KMS-11 (cell line): ENCODE measurements at regions not wholly inside any gene's neighbourhood (a gene's known extent, or its start where the extent isn't known, plus 50 kb on each side); places are given as distances from the start of the nearest gene placed in this dataset.

ENCODE experiments used
- H2AFZ ChIP-seq: fragments of 200-600 bp; sonication (generic); 2 replicates; pipeline ENCODE4 v1.6.1; 2016; ENCODE audit warnings: antibody characterized with exemption, mixed run types, low read depth
- H3K27ac ChIP-seq: fragments of 200-600 bp; sonication (generic); 2 replicates; pipeline ENCODE4 v1.6.1; 2016; ENCODE audit warnings: mild to moderate bottlenecking, mixed run types
- H3K27me3 ChIP-seq: fragments of 200-600 bp; sonication (generic); 2 replicates; pipeline ENCODE4 v1.6.1; 2017; ENCODE audit warnings: mild to moderate bottlenecking, low read depth, mixed run types, moderate library complexity; ENCODE audit not compliant: insufficient read depth
- H3K36me3 ChIP-seq: fragments of 200-600 bp; sonication (generic); 2 replicates; pipeline ENCODE4 v1.6.1; 2017; ENCODE audit warnings: mild to moderate bottlenecking, mixed run types; ENCODE audit not compliant: insufficient read depth
- H3K4me1 ChIP-seq: fragments of 200-600 bp; sonication (generic); 2 replicates; pipeline ENCODE4 v1.6.1; 2016; ENCODE audit warnings: mild to moderate bottlenecking, low read depth, mixed run types; ENCODE audit not compliant: poor library complexity, severe bottlenecking
- H3K4me2 ChIP-seq: fragments of 200-600 bp; sonication (generic); 2 replicates; pipeline ENCODE4 v1.7.0; 2016; ENCODE audit warnings: mild to moderate bottlenecking, mixed run types
- H3K4me3 ChIP-seq: fragments of 200-600 bp; sonication (generic); IDR thresholded peaks from 2 replicates; pipeline ENCODE4 v1.6.1; 2017; ENCODE audit warnings: low read depth, low read length, mixed read lengths; ENCODE audit not compliant: insufficient read depth
- H3K79me2 ChIP-seq: fragments of 200-600 bp; sonication (generic); 2 replicates; pipeline ENCODE4 v1.6.1; 2016; ENCODE audit warnings: low read depth, mixed run types; ENCODE audit not compliant: insufficient read depth
- H3K9ac ChIP-seq: fragments of 200-600 bp; sonication (generic); 2 replicates; pipeline ENCODE4 v1.6.1; 2016; ENCODE audit warnings: mild to moderate bottlenecking, mixed run types
- H4K20me1 ChIP-seq: fragments of 200-600 bp; sonication (generic); 2 replicates; pipeline ENCODE4 v1.6.1; 2016; ENCODE audit warnings: mild to moderate bottlenecking, mixed run types; ENCODE audit not compliant: insufficient read depth
- TF ChIP-seq, protein P1 (sequence below): fragments of 200-600 bp; sonication (generic); conservative IDR thresholded peaks from 2 replicates; pipeline ENCODE4 v1.6.1; 2017; ENCODE audit warnings: low read depth, mild to moderate bottlenecking, antibody characterized with exemption, low read length, moderate library complexity, mixed read lengths

DNA sequence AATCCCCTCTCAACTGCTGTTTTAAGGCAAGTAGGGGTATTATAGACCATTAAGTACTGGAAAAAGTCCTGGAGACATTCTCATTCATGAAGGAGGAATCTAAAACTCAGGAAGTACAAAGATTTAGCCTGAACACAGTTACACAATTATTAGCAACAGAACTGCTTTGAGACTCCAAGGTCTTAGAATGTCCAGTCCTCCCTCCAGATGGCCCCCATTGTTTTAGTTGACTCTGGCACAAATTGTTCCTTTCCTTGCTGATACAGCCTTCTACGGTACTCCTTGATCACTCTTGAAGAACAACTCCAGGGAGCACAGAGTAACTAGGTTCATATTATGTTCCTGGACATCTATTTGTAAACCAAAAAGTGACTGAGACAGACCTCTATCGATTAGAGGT, 210.1 kb upstream of the RND3 start:
- H3K79me2 ChIP-seq: no peaks in the 10 kb centered on the region
- no peak overlapping the region for H3K9ac ChIP-seq
- TF ChIP-seq, protein P1, sequence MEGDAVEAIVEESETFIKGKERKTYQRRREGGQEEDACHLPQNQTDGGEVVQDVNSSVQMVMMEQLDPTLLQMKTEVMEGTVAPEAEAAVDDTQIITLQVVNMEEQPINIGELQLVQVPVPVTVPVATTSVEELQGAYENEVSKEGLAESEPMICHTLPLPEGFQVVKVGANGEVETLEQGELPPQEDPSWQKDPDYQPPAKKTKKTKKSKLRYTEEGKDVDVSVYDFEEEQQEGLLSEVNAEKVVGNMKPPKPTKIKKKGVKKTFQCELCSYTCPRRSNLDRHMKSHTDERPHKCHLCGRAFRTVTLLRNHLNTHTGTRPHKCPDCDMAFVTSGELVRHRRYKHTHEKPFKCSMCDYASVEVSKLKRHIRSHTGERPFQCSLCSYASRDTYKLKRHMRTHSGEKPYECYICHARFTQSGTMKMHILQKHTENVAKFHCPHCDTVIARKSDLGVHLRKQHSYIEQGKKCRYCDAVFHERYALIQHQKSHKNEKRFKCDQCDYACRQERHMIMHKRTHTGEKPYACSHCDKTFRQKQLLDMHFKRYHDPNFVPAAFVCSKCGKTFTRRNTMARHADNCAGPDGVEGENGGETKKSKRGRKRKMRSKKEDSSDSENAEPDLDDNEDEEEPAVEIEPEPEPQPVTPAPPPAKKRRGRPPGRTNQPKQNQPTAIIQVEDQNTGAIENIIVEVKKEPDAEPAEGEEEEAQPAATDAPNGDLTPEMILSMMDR: no peak
- no peaks in the 10 kb centered on the region for H3K4me1 ChIP-seq
- no peak overlapping the region for H2AFZ ChIP-seq
- H3K36me3 ChIP-seq: no peaks in the 10 kb centered on the region
- no peak overlapping the region for H3K4me3 ChIP-seq
- no peak overlapping the region for H3K4me2 ChIP-seq
- H4K20me1 ChIP-seq: no peaks in the 10 kb centered on the region
- no peaks in the 10 kb centered on the region for H3K27me3 ChIP-seq
- no peak overlapping the region for H3K27ac ChIP-seq

- Histone ChIP-seq H4K20me1 (no peaks in the 10 kb centered on the region), H3K9ac (no peak overlapping the region), H3K27ac (no peak overlapping the region), H2AFZ (no peak overlapping the region), H3K27me3 (no peaks in the 10 kb centered on the region), H3K4me3 (no peak overlapping the region), H3K4me2 (no peak overlapping the region), H3K79me2 (no peaks in the 10 kb centered on the region), H3K4me1 (no peaks in the 10 kb centered on the region), H3K36me3 (no peaks in the 10 kb centered on the region)
- TF ChIP-seq, protein P1: no peak
These were observed 208.1 kb upstream of the RND3 start for GRCh38 chr2:150695451-150696135.

GRCh38 chr2:150693556-150693955, 206.1 kb upstream of the RND3 start:
- Histone ChIP-seq H3K36me3 (no peaks in the 10 kb centered on the region), H4K20me1 (no peaks in the 10 kb centered on the region), H3K4me2 (no peak overlapping the region), H2AFZ (no peak overlapping the region), H3K27ac (no peak overlapping the region), H3K4me3 (no peak overlapping the region), H3K9ac (no peak overlapping the region), H3K4me1 (no peaks in the 10 kb centered on the region), H3K79me2 (no peaks in the 10 kb centered on the region), H3K27me3 (no peaks in the 10 kb centered on the region)
- TF ChIP-seq, protein P1: no peak

- Histone ChIP-seq H3K36me3 (no peaks in the 10 kb centered on the region), H4K20me1 (no peaks in the 10 kb centered on the region), H3K4me3 (no peak overlapping the region), H3K4me1 (no peaks in the 10 kb centered on the region), H3K27me3 (no peaks in the 10 kb centered on the region), H3K27ac (no peak overlapping the region), H2AFZ (no peak overlapping the region), H3K9ac (no peak overlapping the region), H3K4me2 (no peak overlapping the region), H3K79me2 (no peaks in the 10 kb centered on the region)
- TF ChIP-seq, protein P1: no peak
These were observed 203.4 kb upstream of the RND3 start for GRCh38 chr2:150690870-150691269.
